Limb (tissue), 2 donors: ENCODE measurements at regions not wholly inside any gene's neighbourhood (a gene's known extent, or its start where the extent isn't known, plus 50 kb on each side); places are given as distances from the start of the nearest gene placed in this dataset.
"Not testable (repeated sequence)": the region's sequence is repeated elsewhere in the genome, so short reads cannot be mapped to it uniquely, and the experiment has no call there.

Experiments used
- DNase-seq, 2 donors: peaks; one replicate each; pipeline ENCODE4 v3.0.0-alpha.2; 2016; ENCODE audit errors: extremely low spot score in 2 of 2

GRCh38 chr2:180609626-180610340, 370.6 kb upstream of the UBE2E3 start:
- DNase-seq: no peak

- no peak for DNase-seq
Observed at GRCh38 chr2:180607514-180608049, 372.8 kb upstream of the UBE2E3 start.

- no peak for DNase-seq
Observed at GRCh38 chr2:180604077-180604476, 376.3 kb upstream of the UBE2E3 start.

- no peak for DNase-seq
Observed at GRCh38 chr2:180601016-180601415, 379.4 kb upstream of the UBE2E3 start.

- no peak for DNase-seq
Observed at GRCh38 chr2:180599804-180600203, 380.6 kb upstream of the UBE2E3 start.

- DNase-seq: no peak
Observed at GRCh38 chr2:180597179-180597578, 383.2 kb upstream of the UBE2E3 start.

- no peak for DNase-seq
Observed at GRCh38 chr2:180596453-180596852, 384.0 kb upstream of the UBE2E3 start.

GRCh38 chr2:180591947-180592346, 388.5 kb upstream of the UBE2E3 start:
- DNase-seq: no peak

- not testable (repeated sequence) for DNase-seq
Observed at GRCh38 chr2:180591093-180591781, 389.2 kb upstream of the UBE2E3 start.

- no peak for DNase-seq
Observed at GRCh38 chr2:180583441-180584140, 396.8 kb upstream of the UBE2E3 start.

- no peak for DNase-seq
Observed at GRCh38 chr2:180579388-180579787, 401.0 kb upstream of the UBE2E3 start.

- no peak for DNase-seq
Observed at GRCh38 chr2:180578441-180578840, 402.0 kb upstream of the UBE2E3 start.

- DNase-seq: no peak
Observed at GRCh38 chr2:180577567-180577966, 402.8 kb upstream of the UBE2E3 start.

- DNase-seq: no peak
Observed at GRCh38 chr2:180573951-180574350, 406.5 kb upstream of the UBE2E3 start.

GRCh38 chr2:180572346-180572745, 408.1 kb upstream of the UBE2E3 start:
- no peak for DNase-seq

- DNase-seq: no peak
Observed at GRCh38 chr2:180571559-180571958, 408.8 kb upstream of the UBE2E3 start.

- DNase-seq: no peak
Observed at GRCh38 chr2:180570864-180571263, 409.5 kb upstream of the UBE2E3 start.

- no peak for DNase-seq
Observed at GRCh38 chr2:180564051-180564450, 416.4 kb upstream of the UBE2E3 start.

- no peak for DNase-seq
Observed at GRCh38 chr2:180562378-180562777, 418.0 kb upstream of the UBE2E3 start.

GRCh38 chr2:180559771-180560170, 420.6 kb upstream of the UBE2E3 start:
- DNase-seq: no peak

GRCh38 chr2:180559038-180559437, 421.4 kb upstream of the UBE2E3 start:
- no peak for DNase-seq

GRCh38 chr2:180555391-180555965, 424.9 kb upstream of the UBE2E3 start:
- DNase-seq: no peak
